Stimulated activated naive CD4-positive, alpha-beta T cell (primary cell): ENCODE measurements at regions not wholly inside any gene's neighbourhood (a gene's known extent, or its start where the extent isn't known, plus 50 kb on each side); places are given as distances from the start of the nearest gene placed in this dataset.
A peak's percentile ranks its signal among the peaks of the same experiment; 100 is the strongest.
"Not testable (repeated sequence)": the region's sequence is repeated elsewhere in the genome, so short reads cannot be mapped to it uniquely, and the experiment has no call there.

Experiments
- DNase-seq, 6 experiments: peaks; one replicate each; lab custom pipeline; 2025; lab: John Stamatoyannopoulos, UW

- no peak for DNase-seq
Measured at GRCh38 chr4:86481440-86481839, 112.7 kb upstream of the PTPN13 start.

DNA sequence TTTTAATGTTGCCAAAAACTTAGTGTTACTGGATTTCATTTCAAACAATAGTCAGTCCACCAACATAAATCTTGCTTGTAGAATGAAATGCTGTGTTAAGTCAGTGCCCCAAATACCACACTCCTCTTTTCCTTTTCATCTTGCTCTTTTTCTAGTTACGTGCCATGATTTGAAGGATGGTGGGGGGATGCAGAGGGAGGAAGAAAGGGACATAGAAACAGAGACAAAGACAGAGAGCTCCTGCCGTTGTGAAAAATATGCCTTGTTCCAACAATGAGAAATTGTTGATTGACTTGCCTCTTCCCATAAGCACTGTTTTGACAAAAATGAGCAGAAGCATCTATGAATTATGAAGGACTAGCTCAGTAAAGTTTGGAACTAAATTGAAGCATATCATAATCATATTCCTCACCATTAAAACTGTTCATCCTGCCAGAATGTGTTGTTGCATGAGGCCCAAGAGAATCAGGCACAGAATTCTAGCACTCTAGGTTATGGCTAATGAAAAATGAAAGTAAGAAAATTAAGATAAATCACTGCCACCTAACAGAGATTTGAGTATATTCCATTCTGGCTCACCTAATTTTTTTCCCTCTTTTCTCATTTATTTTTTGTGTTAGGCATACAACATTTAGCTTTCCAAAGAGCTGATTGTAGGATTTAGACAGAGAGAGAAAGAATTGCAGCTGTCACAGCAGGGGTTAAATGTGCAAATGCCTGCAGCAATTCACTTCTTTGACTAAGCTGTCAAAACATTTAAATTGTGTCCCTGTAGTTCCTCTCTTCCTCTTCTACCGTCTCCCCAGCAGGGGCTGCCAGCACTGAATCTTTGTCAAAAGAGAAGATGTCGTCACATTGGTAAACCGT, 111.6 kb upstream of the PTPN13 start:
- no peak for DNase-seq

- DNase-seq = no peak
Measured at GRCh38 chr4:86483173-86483490, 111.0 kb upstream of the PTPN13 start.

DNA sequence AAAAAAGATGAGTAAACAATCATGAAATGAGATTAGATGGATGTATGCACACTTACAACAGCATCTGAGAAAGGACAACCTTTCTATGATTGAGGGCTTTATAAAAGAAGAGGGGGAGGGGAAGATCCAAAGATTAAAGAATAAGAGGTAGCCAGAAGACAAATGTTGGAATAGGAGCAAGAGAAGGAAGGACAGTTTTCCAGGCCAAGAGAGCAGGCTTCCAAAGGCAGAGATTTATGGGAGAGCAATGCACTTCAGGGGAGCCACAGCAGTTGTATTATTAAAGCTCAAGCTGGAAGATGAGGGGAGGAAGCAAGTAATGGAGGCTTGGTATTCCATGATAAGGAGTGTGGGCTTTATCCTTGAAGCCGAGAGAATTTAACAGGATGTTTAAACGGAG, 110.3 kb upstream of the PTPN13 start:
- DNase-seq = no peak

GRCh38 chr4:86484241-86484640, 109.9 kb upstream of the PTPN13 start:
- no peak for DNase-seq

DNA sequence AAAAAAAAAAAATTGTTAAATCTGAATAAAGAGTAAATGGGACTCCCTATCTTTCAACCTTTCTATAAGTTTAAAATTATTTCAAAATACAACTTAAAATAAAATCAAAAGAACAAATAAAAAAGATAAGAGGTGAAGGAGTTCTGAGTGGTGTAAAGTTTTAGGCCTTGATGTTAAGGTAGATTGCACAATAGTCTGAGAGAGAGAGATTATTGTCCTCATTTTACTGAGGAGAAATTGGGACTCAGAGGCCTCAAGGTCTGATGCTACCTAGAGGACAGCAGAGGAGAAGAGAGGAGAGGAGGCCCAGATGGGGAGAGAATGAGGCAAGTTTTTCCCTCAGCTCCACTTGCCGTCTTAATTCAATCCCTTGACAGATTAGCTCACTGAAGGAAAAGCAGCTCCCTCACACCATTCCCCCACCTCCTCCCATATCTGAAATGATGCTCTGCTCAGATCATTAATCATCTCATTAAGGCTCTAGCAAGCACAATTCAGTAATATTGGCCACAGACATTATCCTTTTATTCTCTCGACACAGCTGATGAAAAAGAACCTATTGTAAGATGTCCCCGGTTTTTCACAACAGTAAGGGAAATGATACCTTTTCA, 106.3 kb upstream of the PTPN13 start:
- DNase-seq = no peak

GRCh38 chr4:86493460-86493859, 100.7 kb upstream of the PTPN13 start:
- no peak for DNase-seq

DNA sequence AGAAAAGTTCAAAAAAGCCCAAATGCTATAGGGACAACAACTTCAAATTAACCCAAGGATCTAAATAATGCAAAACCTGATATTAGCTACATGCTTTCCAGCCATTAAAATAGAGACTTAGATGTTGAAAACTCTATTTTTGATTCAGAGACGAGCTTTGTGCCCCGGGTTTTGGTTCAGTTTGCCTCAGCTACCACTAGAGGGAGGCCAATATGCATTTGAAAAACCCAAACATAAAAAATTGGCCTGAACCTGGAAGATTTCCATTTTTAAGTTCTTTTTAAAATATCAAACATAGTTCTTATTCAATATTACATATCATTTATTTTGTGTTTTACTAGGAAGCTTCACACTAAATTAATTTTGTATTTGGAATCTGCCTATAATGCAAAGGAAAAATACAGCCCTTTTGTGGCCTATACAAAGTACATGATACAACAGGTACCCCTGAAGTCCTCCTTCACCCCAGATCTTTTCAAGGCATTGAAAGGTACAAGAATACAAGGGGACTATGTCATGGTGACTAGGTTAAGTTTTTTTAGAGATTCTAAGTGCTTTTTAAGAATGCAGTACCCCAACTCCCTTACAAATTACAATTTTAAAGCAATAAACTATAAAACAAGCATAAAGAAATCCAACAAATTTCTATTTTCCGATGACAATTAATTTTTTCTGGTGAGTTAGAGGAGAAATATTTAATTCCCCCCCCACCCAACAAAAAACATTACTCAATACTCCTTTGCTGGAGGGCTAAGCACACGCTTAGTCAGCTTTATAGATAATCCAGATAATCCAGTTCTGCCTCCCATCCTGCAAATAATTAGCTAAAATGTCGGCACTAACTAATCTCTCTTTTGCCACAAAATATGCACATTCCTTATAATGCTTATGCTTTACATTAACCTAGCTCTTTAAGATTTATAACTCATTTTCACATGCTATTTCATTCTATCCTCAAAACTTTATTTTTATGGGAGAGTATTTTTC, 97.7 kb upstream of the PTPN13 start:
- peak in 2 of 6 experiments; percentile 7 to 26 for DNase-seq

- no peak for DNase-seq
Measured at GRCh38 chr4:86497131-86497530, 97.0 kb upstream of the PTPN13 start.

GRCh38 chr4:86497980-86498862, 95.9 kb upstream of the PTPN13 start:
- peak in 2 of 6 experiments; percentile 6 to 20 for DNase-seq

DNA sequence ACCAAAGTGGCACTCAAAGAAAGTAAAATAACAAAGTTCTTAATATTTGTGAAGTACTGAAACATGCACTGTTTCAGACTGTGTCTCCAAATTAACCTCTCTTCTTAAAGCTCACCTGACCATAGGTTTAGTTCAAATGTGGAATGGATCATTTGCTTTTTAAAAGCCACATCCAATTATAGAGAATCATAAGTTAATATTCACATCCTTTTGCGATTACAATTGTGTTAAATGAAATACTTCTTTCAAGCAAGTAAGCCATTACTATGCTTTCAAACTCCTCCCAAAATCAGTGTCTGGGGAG, 95.3 kb upstream of the PTPN13 start:
- DNase-seq = no peak

GRCh38 chr4:86500527-86500926, 93.6 kb upstream of the PTPN13 start:
- DNase-seq = no peak

- no peak for DNase-seq
Measured at GRCh38 chr4:86502081-86502480, 92.0 kb upstream of the PTPN13 start.

- DNase-seq = no peak
Measured at GRCh38 chr4:86506591-86506990, 87.5 kb upstream of the PTPN13 start.

GRCh38 chr4:86508436-86508835, 85.7 kb upstream of the PTPN13 start:
- DNase-seq = no peak

GRCh38 chr4:86511590-86511989, 82.5 kb upstream of the PTPN13 start:
- DNase-seq = no peak

DNA sequence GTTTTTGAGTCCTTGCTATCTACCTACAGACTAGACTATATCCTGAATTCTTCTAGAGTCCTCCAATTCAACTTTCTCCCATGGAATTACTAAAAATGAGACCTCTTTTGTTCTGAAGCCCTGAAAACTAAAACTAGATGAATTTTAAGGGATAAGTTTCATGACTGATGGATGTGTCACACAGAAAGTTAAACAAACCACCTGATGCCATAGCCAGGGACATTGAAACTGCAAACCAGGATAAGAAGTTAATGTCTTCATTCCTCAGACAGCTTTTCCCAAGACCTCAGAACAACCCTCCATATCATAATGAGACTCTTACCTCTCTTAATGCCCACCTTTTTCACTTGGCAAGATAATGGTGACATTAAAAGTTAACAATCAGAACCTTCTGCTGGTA, 81.5 kb upstream of the PTPN13 start:
- DNase-seq = no peak

DNA sequence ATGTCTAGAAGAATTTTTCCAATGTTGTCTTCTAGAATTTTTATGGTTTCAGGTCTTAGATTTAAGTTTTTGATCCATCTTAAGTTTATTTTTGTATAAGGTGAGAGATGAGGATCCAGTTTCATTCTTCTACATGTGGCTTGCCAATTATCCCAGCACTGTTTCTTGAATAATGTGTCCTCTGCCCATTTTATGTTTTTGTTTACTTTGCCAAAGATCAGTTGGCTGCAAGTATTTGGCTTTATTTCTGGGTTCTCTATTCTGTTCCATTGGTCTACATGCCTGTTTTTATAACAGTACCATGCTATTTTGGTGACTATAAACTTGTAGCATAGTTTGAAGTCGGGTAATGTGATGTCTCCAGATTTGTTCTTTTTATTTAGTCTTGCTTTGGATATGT, 78.2 kb upstream of the PTPN13 start:
- DNase-seq = not testable (repeated sequence)

GRCh38 chr4:86521373-86521969, 72.6 kb upstream of the PTPN13 start:
- DNase-seq = no peak

DNA sequence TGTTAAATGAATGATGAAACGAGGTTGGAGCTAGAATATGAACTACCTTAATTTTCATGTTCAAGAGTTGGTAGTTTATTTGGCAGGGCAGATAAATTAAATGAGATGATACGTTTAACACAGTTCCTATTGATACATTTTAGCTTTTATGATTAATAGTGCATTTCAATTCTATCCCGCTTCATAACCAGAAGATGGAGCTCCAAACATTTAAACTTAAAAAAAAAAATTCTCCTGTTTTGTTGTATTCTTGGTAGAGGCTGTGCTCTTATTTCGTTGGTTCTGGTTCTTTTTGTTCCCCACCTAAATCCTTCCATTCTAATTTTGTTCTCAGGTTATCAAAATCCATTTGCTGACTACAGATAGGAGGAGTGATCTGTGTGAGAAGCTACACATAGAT, 71.8 kb upstream of the PTPN13 start:
- no peak for DNase-seq

DNA sequence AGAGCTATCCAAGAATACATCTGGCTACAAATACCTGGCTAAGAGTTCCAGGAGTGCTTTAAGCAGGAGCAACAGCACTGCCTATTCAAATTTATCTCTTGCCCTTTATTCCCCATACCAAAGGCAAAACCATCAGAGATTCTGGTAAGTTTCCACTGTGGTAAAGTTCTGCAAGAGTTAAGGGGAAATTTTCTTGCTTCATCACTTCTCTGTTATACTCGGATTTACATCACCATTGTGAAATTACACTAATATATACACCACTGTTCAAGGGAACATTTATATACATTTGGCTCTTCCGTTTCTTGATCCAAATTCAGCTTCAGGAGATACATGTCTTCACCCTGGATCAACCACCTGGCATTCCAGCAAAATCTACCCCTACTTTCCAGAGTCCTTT, 70.8 kb upstream of the PTPN13 start:
- no peak for DNase-seq
